Mammary epithelial cell (primary cell): ENCODE measurements at regions not wholly inside any gene's neighbourhood (a gene's known extent, or its start where the extent isn't known, plus 50 kb on each side); places are given as distances from the start of the nearest gene placed in this dataset.
"Not testable (repeated sequence)": the region's sequence is repeated elsewhere in the genome, so short reads cannot be mapped to it uniquely, and the experiment has no call there.

Experiments
- CTCF ChIP-seq, 2 donors: IDR thresholded peaks in 1 of 2; conservative IDR thresholded peaks in 1 of 2; 2 replicates each; pipeline ENCODE4 v1.5.1; 2011 to 2012; ENCODE audit warnings: inconsistent platforms in 2 of 2, low read length in 2 of 2, mild to moderate bottlenecking in 2 of 2, control low read depth in 1 of 2, low read depth in 1 of 2; ENCODE audit not compliant: insufficient read depth in 1 of 2; ENCODE audit errors: extremely low read depth in 1 of 2
- EZH2 ChIP-seq: IDR thresholded peaks from 2 replicates; pipeline ENCODE4 v1.6.1; 2012; ENCODE audit warnings: low read length, inconsistent platforms, borderline replicate concordance

GRCh38 chr22:21215973-21216731, 167.4 kb upstream of the RIMBP3B start:
- not testable (repeated sequence) for TF ChIP-seq CTCF (conservative IDR thresholded peaks at IDR 0.05 in 1 of 2, IDR thresholded peaks at IDR 0.05 in 1 of 2; ENCODE audit: extremely low read depth in 1 of 2, insufficient read depth in 1 of 2, low read depth in 1 of 2, low read length in 2 of 2); EZH2
